HCT116 (cell line): ENCODE measurements at regions not wholly inside any gene's neighbourhood (a gene's known extent, or its start where the extent isn't known, plus 50 kb on each side); places are given as distances from the start of the nearest gene placed in this dataset.

Source experiments
- EZH2 ChIP-seq: fragments of 200-600 bp; sonication (generic); IDR thresholded peaks from 2 replicates; pipeline ENCODE4 v1.6.1; 2017; ENCODE audit warnings: antibody characterized with exemption, mixed run types
- EZH2phosphoT487 ChIP-seq: fragments of 200-600 bp; IDR thresholded peaks from 2 replicates; pipeline ENCODE4 v1.6.1; 2018; ENCODE audit warnings: antibody characterized with exemption, borderline replicate concordance
- JUND ChIP-seq: IDR thresholded peaks from 2 replicates; pipeline ENCODE4 v1.6.1; 2012
- POLR2A ChIP-seq: IDR thresholded peaks from 2 replicates; pipeline ENCODE4 v1.7.0; 2011; ENCODE audit warnings: borderline replicate concordance; ENCODE audit not compliant: insufficient read depth, insufficient read length; ENCODE audit errors: extremely low read depth
- POLR2AphosphoS5 ChIP-seq: IDR thresholded peaks from 2 replicates; pipeline ENCODE4 v1.6.1; 2011; ENCODE audit warnings: mild to moderate bottlenecking, low read depth, low read length, moderate library complexity
- RAD21 ChIP-seq: IDR thresholded peaks from 2 replicates; pipeline ENCODE4 v1.6.1; 2012; ENCODE audit warnings: low read depth, mild to moderate bottlenecking
- SP1 ChIP-seq: IDR thresholded peaks from 2 replicates; pipeline ENCODE4 v1.6.1; 2012; ENCODE audit warnings: low read depth
- YY1 ChIP-seq: IDR thresholded peaks from 2 replicates; pipeline ENCODE4 v1.6.1; 2011; ENCODE audit warnings: low read length, low read depth, moderate library complexity, mild to moderate bottlenecking; ENCODE audit not compliant: insufficient replicate concordance; ENCODE audit errors: extremely low read depth
- TF ChIP-seq, protein P1 (sequence below): IDR thresholded peaks from 2 replicates; pipeline ENCODE4 v1.6.1; 2012; ENCODE audit warnings: low read depth
- TF ChIP-seq, protein P2 (sequence below), 3 experiments: fragments of 200-600 bp in 1 of 3; sonication (generic) in 1 of 3; IDR thresholded peaks in 2 of 3; conservative IDR thresholded peaks in 1 of 3; 2 replicates each; pipeline ENCODE4 v1.5.1; 2012 to 2017; ENCODE audit warnings: low read depth in 2 of 3, low read length in 2 of 3, antibody characterized with exemption in 1 of 3, borderline replicate concordance in 1 of 3, control low read depth in 1 of 3, mild to moderate bottlenecking in 1 of 3, mixed read lengths in 1 of 3, mixed run types in 1 of 3, moderate library complexity in 1 of 3; ENCODE audit not compliant: insufficient read depth in 1 of 3

DNA sequence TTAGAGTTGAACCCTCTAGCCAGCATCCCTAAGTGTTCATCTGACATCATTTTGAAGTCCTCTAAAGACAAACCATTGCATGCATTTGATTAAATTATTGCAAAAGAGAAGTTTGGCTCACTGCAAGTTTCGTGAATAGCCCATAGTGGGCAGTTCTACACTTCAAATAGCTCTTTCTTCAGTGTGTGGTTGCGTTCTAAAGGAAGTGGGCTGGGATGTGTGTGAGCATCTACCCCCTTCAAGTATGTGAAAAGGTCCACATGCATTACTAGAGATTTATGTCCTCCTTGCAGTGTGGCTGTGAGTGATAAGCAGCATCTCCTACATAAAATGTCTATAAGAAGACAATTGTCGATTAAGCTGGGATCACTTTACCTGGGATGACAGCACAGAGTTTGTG is 54.6 kb downstream of the SST start:
- TF ChIP-seq EZH2phosphoT487 = no peak
- TF ChIP-seq, protein P1, sequence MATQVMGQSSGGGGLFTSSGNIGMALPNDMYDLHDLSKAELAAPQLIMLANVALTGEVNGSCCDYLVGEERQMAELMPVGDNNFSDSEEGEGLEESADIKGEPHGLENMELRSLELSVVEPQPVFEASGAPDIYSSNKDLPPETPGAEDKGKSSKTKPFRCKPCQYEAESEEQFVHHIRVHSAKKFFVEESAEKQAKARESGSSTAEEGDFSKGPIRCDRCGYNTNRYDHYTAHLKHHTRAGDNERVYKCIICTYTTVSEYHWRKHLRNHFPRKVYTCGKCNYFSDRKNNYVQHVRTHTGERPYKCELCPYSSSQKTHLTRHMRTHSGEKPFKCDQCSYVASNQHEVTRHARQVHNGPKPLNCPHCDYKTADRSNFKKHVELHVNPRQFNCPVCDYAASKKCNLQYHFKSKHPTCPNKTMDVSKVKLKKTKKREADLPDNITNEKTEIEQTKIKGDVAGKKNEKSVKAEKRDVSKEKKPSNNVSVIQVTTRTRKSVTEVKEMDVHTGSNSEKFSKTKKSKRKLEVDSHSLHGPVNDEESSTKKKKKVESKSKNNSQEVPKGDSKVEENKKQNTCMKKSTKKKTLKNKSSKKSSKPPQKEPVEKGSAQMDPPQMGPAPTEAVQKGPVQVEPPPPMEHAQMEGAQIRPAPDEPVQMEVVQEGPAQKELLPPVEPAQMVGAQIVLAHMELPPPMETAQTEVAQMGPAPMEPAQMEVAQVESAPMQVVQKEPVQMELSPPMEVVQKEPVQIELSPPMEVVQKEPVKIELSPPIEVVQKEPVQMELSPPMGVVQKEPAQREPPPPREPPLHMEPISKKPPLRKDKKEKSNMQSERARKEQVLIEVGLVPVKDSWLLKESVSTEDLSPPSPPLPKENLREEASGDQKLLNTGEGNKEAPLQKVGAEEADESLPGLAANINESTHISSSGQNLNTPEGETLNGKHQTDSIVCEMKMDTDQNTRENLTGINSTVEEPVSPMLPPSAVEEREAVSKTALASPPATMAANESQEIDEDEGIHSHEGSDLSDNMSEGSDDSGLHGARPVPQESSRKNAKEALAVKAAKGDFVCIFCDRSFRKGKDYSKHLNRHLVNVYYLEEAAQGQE = no peak
- TF ChIP-seq, protein P2, sequence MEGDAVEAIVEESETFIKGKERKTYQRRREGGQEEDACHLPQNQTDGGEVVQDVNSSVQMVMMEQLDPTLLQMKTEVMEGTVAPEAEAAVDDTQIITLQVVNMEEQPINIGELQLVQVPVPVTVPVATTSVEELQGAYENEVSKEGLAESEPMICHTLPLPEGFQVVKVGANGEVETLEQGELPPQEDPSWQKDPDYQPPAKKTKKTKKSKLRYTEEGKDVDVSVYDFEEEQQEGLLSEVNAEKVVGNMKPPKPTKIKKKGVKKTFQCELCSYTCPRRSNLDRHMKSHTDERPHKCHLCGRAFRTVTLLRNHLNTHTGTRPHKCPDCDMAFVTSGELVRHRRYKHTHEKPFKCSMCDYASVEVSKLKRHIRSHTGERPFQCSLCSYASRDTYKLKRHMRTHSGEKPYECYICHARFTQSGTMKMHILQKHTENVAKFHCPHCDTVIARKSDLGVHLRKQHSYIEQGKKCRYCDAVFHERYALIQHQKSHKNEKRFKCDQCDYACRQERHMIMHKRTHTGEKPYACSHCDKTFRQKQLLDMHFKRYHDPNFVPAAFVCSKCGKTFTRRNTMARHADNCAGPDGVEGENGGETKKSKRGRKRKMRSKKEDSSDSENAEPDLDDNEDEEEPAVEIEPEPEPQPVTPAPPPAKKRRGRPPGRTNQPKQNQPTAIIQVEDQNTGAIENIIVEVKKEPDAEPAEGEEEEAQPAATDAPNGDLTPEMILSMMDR (IDR thresholded peaks at IDR 0.05 in 2 of 3, conservative IDR thresholded peaks at IDR 0.05 in 1 of 3; ENCODE audit: borderline replicate concordance in 1 of 3, insufficient read depth in 1 of 3, low read depth in 2 of 3, low read length in 2 of 3) = no peak
- TF ChIP-seq POLR2A = no peak
- no peak for TF ChIP-seq RAD21
- TF ChIP-seq EZH2 = no peak
- TF ChIP-seq SP1 = no peak
- TF ChIP-seq JUND = no peak
- no peak for TF ChIP-seq POLR2AphosphoS5
- no peak for TF ChIP-seq YY1
